ENCODE measurements at regions not wholly inside any gene's neighbourhood (a gene's known extent, or its start where the extent isn't known, plus 50 kb on each side); places are given as distances from the start of the nearest gene placed in this dataset.
"Not testable (repeated sequence)": the region's sequence is repeated elsewhere in the genome, so short reads cannot be mapped to it uniquely, and the experiment has no call there.

- not testable (repeated sequence) for TF ChIP-seq POLR2AphosphoS5 (IDR thresholded peaks at IDR 0.05); CTCF (IDR thresholded peaks at IDR 0.05); POLR2A (IDR thresholded peaks at IDR 0.05); EP300 (IDR thresholded peaks at IDR 0.05; ENCODE audit: low read depth)
Observed at GRCh38 chr5:66405145-66405544, 191.0 kb upstream of the MAST4 start.
